ENCODE measurements at regions not wholly inside any gene's neighbourhood (a gene's known extent, or its start where the extent isn't known, plus 50 kb on each side); places are given as distances from the start of the nearest gene placed in this dataset.
A peak's percentile ranks its signal among the peaks of the same experiment; 100 is the strongest.

- TF ChIP-seq THRB (CRISPR knock-in tag; conservative IDR thresholded peaks at IDR 0.05) = no peak
- TF ChIP-seq GTF2A2 (tag; IDR thresholded peaks at IDR 0.05) = no peak
- no peak for TF ChIP-seq ZBTB1 (CRISPR knock-in tag; IDR thresholded peaks at IDR 0.05; ENCODE audit: borderline replicate concordance, low read depth)
- TF ChIP-seq E2F8 (IDR thresholded peaks at IDR 0.05; ENCODE audit: low read depth, partially characterized antibody) = peak; percentile 25
- TF ChIP-seq NR2C2 (CRISPR knock-in tag; IDR thresholded peaks at IDR 0.05) = no peak
- TF ChIP-seq NR2C2 (tag; IDR thresholded peaks at IDR 0.05) = no peak
- no peak for TF ChIP-seq SNIP1 (IDR thresholded peaks at IDR 0.05; ENCODE audit: low read depth)
- no peak for TF ChIP-seq ETV5 (CRISPR knock-in tag; IDR thresholded peaks at IDR 0.05; ENCODE audit: low read depth)
- TF ChIP-seq PTBP1 (IDR thresholded peaks at IDR 0.05; ENCODE audit: low read depth, low read length) = no peak
- TF ChIP-seq ESRRA (IDR thresholded peaks at IDR 0.05; ENCODE audit: borderline replicate concordance, low read depth) = no peak
- TF ChIP-seq HEY1 (CRISPR knock-in tag; IDR thresholded peaks at IDR 0.05; ENCODE audit: borderline replicate concordance) = no peak
- peak; percentile 24; the same call in 1 of the 2 replicates for TF ChIP-seq EP400 (IDR thresholded peaks at IDR 0.05)
- no peak for TF ChIP-seq CCAR2 (IDR thresholded peaks at IDR 0.05; ENCODE audit: low read depth, low read length)
- TF ChIP-seq PHB2 (IDR thresholded peaks at IDR 0.05; ENCODE audit: low read depth) = no peak
- TF ChIP-seq POLR3A (IDR thresholded peaks at IDR 0.05; ENCODE audit: borderline replicate concordance, extremely low read depth, insufficient read depth, insufficient read length) = no peak
- TF ChIP-seq HNRNPUL1 (IDR thresholded peaks at IDR 0.05; ENCODE audit: low read length) = no peak
- TF ChIP-seq BCOR (IDR thresholded peaks at IDR 0.05) = no peak
- peak; percentile 92 for TF ChIP-seq ARID3A (IDR thresholded peaks at IDR 0.05; ENCODE audit: borderline replicate concordance, low read depth, low read length)
- no peak for TF ChIP-seq TRIM25 (IDR thresholded peaks at IDR 0.05; ENCODE audit: borderline replicate concordance)
- no peak for TF ChIP-seq TRIM28 (IDR thresholded peaks at IDR 0.05)
- no peak for TF ChIP-seq HOMEZ (CRISPR knock-in tag; IDR thresholded peaks at IDR 0.05)
These were observed 368.5 kb downstream of the ZEB2 start (continued) for GRCh38 chr2:144151405-144151804.
